Fibroblast of skin of left biceps (primary cell): ENCODE measurements at regions not wholly inside any gene's neighbourhood (a gene's known extent, or its start where the extent isn't known, plus 50 kb on each side); places are given as distances from the start of the nearest gene placed in this dataset.

Experiments
- DNase-seq, 2 experiments: peaks; one replicate each; pipeline ENCODE4 v3.0.0-alpha.2; 2013; ENCODE audit warnings: low read depth in 2 of 2

DNA sequence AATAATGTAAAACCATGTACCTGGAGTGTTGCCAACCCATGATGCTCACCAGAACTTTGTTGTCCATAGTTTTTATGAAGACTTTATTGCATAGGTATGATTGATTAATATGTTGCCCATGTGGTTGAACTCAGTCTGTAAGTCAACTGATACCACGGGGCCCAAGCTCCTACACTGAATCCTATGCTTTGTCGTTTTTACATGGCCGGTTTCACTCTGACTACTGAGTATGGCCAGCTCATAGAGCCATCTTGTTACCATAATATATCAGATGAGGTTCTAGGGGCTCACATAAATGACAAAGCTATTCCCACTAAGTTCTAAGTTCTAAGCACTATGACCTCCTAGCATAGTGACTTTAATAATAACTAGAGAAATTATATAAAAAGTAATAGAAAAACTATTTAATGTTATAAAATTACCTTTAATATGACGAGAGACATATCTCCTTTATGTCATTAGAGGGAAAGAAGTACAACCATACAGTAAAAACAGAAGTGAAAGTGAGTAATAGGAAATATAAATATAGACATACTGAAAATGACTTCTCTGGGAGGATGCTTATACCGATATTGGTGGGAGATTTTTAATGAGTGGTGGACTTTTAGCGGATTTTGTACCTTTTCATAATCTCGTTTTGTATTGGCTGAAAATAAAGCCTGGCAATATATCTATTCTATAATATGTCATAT lies 983.4 kb upstream of the PRMT6 start:
- no peak for DNase-seq

DNA sequence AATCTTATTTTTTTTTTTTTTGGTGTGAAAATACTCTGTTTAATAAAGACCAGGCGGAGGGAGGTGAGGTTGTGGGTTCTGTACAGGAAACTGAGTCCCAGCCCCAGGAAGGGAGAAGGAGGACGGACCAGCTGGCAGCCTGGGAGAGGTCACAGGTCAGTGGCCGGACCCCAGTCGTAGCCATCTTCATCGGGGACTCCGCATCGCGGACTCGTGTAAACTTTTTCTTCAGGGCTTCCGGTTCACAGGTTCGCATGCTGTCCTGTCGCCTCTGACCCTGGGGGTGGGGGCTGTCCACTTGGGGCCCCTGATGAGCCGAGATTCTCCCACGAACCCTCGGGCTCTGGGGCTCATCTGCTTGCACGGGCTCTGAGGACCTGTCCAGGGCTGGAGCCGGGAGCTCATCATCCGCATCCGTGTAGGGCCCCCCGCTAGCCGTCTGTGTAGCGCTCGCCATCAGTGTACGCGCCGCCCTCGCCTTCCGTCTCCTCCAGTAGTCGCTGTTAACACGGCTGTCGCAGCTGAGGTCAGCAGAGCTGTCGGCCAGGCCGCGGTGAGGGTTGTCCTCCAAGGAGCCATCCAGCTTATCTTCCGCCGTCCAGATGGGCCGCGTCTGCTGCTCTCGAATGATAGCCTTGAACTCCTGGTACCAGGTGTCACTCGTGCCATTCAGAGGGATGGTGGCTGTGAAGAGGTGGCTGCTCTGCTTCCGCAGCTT lies 975.7 kb upstream of the PRMT6 start:
- no peak for DNase-seq

DNA sequence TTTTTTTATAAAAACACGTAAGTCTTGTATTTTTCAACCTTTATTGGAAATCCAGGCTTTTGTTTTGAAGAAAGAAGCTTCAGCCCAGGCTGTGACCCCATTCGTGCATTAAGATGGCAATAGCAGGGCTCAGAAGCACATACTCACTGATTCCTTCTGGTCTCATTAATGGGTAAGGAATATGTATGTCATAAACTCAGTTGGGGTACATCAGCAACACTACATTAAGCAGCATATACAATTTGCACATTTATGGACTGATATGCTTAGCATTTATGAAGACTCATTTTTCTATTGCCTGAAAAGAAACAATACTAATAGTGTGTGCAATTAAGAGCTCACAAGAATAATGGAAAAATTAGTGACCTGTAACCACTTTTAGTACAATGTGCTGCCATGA lies 945.4 kb upstream of the PRMT6 start:
- no peak for DNase-seq

DNA sequence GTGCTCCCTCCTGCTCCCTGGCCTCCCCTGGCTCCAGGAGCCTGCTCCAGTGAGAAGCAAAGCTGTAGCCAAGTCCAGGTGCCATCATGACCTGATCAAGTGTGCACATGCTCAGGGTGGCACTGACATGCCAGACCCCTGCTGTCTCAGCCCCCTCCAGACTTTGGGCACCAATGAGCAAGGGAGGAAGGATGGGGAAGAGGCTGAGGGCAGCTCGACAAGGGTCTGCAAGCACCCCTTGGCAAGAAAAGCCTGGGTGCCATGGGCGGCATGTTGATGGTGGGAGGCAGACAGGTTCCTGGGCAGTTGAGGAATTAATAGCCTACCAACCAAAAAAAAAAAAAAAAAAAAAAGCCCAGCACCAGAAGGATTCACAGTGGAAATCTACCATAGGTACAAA lies 942.6 kb upstream of the PRMT6 start:
- no peak for DNase-seq

DNA sequence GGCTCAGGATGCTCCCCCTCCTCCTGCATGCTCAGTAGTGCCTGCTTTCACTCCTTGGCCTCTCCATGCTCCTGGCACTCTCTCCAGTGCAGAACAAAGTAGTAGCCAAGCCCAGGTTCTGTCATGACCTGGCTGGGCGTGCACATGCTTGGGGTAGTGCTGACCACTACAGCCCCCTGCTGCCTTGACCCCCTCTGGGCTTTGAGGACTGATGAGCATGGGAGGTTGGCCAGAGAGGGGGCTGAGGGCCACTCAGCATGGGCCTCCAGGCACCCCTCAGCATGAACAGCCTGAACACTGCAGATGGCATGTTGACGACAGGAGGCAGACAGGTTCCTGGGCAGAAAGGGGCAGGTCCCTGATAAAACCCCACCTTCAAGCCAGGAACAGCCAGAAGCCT lies 935.7 kb upstream of the PRMT6 start:
- DNase-seq: no peak

DNA sequence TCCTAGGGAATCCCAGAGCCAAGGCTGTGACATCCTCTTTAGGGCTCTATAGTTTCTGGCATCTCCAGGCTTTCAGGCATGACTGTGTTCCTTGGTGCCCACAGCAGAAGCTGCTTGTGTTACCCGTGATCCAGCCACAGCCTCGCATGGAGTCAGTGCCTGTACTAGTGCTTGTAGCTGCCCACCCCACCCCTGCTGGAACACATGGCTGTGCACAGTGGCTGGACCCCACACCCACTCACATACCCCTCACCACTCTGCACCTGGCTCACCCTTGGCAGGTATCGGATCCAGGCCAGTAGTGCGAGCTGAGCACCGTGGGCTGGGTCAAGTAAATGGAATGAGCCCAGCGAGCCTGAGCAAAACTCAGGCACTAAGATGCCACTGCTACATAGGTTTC lies 934.7 kb upstream of the PRMT6 start:
- DNase-seq: no peak

DNA sequence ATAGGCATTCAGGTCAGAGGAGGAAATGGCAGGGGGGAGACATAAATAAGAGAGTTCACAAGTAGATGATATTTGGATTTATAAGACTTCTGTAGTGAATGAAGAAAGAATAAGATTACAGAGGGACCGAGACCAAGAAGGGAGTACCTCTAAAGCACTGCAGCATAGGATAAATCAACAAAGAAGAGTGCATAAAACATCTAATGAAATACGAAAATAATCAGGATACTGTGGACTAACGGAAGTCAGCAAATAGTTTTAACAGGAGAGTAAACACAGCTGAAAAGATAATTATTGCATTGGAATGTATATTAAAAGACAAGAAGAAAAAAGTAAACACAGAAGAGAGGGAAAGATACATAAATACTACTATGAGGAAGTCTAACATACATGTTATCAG lies 921.9 kb upstream of the PRMT6 start:
- no peak for DNase-seq

DNA sequence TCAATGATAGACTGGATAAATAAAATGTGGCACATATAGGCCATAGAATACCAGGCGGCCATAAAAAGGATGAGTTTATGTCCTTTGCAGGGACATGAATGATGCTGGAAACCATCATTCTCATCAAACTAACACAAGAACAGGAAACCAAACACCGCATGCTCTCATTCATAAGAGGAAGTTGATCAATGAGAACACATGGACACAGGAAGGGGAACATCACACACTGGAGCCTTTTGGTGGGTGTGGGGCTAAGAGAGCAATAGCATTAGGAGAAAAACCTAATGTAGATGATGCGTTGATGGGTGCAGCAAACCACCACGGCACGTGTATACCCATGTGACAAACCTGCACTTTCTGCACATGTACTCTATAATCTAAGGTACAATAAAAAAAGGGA lies 883.4 kb upstream of the PRMT6 start:
- no peak for DNase-seq

DNA sequence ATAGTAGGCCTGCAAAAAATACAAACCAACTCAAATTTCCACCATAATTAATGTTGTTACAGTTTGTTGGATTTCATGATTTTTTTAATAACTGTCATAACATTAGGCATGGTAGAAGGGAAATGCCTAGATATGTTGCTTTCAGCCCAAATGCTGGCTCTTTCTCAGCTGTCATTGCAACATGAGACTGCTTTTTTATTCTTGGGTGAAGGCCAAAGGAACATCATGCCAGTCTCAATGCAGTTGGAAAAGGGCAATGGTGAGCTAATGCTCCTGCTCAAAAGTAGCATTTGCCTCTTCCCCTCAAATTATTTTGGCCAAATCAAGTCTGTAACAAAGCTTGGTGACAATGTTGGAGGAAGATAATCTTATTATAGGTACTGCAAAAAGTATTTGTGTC lies 877.7 kb upstream of the PRMT6 start:
- DNase-seq: no peak

DNA sequence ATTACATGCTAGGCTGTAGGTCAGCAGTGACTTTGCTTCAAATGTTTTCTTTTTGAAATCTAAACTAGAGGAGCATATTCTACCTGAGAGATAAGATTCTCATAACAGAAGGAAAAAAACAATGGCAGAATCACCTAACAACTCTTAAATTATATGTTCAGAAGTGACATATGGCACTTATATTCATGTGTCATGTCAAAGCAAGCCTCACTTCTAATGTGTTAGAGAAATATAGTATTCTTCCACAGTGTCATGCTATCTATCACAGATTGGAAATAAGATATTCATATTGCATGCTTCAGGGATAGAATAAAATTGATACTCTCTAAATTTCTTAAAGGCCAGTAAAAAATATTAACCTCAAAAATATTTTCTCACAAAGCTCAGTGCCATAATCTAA lies 874.6 kb upstream of the PRMT6 start:
- no peak for DNase-seq

DNA sequence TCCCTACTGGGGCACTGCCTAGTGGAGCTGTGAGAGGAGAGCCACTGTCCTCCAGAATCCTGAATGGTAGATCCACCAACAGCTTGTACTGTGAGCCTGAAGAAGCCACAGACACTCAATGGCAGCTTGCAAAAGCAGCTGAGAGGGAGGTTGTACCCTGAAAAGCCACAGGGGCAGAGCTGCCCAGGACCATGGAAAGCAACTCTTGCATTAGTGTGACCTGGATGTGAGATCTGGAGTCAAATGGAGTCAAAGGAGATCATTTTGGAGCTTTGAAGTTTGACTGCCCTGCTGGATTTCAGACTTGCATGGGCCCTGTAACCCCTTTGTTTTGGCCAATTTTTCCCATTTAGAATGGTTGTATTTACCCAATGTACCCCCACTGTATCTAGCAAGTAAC lies 871.4 kb upstream of the PRMT6 start:
- no peak for DNase-seq

DNA sequence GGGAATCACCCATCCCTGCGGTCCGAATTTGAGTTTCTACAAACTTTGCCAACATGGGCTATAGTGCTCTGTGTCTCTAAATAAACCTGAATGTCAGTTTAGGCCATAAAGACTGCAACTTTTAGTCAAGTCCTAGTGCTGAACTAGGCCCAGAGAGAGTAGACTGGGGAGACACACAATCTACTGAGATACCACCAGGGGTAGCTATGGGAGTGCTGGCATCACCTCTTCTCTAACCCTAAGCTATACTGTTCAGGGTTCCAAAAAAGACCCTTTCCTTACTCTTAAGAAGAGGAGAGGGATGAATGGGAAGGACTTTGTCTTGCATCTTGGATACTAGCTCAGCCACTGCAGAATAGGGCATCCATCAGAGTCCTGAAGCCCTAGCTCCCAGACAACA lies 866.7 kb upstream of the PRMT6 start:
- DNase-seq: no peak

DNA sequence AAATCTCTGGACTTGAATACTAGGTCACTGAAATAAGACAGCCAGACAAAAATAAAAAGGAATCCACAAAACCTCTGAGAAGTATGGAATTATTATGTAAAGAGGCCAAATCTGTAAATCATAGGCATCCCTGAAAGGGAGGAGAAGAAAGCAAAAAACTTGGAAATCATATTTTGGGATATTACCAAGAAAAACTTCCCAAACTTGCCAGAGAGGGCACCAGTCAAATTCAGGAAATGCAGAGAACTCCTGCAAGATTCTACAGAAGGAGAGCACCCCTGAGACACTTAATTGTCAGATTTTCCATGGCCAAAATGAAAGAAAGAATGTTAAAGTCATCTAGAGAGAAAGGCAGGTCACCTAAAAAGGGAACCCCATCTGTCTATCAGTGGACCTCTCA lies 862.3 kb upstream of the PRMT6 start:
- DNase-seq: no peak

DNA sequence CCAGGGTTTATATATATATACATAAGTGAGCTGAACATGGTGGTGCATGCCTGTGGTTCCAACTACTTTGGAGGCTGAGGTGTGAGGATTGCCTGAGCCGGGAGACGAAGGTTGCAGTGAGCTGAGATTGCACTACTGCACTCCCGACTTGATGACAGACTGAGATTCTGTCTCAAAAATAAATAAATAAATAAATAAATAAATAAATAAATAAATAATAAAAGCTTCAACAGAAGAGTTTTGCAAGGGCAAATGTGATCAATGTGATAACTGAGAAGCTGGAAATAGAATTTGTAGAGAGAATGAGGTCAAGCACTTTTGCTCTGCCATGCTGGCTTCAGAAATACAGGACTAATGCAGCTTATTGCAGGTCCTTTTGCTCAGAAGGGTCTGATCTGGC lies 855.8 kb upstream of the PRMT6 start:
- no peak for DNase-seq

DNA sequence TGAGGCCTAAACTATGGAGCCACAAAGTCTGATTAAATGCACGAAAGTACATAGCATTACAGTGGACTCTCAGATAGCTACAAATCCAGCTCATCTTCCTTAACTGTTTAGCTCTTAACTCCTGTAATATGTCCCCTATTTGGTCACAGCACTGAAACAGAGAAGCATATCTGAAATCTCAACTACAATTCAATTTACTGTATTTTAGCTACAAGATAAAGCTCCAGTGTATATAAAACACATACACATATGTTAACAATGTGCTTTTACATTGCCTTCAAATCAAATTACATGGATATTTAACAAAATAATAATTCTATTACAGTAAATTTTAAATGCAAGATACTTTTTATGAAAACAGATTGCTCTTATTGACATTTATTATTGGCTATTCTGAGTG lies 849.3 kb upstream of the PRMT6 start:
- DNase-seq: no peak

DNA sequence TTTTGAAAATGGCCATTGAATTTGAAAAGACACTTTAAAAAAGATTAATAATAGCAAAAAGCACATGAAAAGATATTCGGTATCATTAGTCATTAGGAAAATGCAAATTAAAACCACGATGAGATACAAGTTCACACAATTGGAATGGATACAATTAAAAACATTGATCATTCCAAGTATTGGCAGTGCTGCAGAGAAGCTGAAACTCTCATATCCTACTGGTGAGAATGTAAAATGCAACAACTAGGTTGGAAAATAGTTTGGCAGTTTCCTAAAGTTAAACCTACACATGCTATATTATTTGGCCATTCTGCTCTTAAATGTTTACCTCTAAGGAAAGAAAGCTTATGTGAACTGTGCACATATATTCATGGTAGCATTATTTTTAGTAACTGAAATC lies 838.7 kb upstream of the PRMT6 start:
- no peak for DNase-seq

DNA sequence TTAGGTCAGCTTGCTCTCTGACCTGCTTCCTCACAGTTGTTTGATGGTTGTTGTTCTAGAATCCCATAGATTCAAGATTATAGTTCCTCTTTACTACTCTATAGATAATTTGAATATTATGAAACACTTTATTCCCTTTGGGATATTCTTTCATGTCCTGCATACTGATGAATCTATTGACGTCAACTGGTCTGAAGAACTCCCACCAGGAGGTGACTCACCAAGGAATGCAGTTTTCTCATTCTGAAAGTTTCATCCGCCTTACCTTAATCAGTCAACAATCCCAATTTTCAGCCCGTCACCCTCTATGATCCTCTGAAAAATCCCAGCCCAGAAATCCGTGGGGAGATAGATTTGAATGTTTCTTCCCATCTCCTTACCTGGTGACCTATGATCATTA lies 834.1 kb upstream of the PRMT6 start:
- DNase-seq: peak; percentile 4 to 7

DNA sequence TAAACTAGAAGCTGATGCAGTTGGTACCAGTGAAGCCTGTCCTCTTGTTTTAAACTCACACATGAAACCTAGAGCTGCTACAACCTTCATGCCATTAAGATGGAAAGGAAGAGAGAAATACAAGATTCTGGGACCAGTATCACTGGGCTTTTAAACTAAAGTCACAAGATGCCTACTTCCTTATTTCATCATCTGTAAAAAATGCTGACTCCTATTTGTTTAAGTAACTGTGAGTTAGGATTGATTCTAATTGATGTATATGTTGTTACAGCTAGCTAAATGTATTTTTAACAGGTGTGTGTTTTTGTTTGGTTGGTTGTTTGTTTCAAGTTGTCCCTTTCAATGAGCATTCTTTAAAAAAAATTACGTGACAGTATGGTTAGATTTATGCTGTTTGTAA lies 833.3 kb upstream of the PRMT6 start:
- DNase-seq: no peak

DNA sequence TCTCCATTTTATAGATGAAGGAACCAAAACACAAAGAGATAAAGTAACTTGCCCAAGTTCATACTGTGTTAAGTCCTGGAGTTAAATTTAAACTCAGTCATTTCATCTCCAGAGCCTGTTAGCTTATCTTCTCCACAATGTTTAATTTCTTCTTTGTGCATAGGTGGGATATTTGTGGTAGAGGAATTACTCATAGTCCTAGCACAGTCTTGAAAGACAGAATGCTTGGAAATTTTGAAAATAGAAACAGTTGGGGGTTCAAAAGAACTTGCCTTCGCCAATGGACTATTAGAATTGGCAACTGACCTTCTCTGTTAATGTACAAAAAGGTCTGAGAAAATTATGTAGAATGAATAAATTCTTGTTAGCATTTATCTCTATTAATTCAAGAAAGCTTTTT lies 832.0 kb upstream of the PRMT6 start:
- DNase-seq: peak in 1 of 2 experiments; percentile 4

DNA sequence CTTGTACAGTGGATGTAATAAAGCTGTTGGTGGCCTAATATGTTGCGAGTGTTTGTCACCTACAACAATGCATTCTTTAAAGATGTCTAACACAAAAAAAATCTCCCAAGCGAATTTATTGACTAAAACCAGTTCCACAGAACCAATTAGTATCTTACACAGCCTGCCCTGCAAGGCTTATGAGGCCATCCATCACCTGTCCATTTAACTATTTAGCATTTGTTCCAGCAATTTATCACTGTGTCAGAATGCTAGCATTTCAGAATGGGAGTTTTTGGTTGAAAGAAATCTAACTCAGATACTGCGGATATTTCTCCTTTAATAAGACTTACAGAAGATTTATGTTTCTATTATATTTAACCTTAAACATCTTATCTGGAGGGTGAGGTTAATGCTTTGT lies 831.1 kb upstream of the PRMT6 start:
- DNase-seq: no peak

DNA sequence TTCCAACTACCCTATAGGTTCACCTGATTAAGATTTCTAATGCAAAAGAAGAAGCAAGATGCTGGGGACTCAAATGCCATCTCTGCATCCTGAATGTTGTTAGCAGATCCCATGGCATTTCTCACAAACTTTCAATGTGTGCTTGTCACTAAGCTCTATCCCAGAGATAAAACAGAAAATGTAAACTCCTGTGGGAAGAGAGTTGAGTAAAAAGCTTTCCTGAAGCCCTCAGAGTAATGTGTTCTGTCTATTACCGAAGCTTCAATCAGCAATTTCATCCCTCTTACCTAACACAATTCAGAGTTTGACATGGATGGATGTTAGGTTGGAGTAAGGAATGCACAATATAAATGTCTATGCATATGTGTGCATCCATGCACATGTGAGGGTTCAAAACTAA lies 829.9 kb upstream of the PRMT6 start:
- DNase-seq: no peak

DNA sequence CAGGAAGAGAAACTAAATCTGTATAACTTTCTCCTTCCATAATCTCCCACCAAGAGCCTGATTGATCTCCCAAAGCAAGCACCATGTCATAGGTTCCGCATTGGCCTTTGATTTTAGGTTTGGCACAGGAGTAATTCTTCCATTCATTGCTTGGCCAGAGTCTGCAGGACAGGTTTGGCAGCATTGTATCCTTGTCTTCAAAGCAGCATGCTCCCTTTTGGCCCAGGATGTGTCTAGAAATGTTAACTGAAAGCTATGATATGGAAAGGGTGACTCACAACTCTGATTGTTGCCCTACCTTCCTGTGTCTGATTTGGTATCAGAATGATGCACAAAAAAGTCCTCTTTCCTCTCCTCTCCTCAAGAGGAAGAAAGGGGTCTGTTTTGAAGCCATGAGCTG lies 824.3 kb upstream of the PRMT6 start:
- no peak for DNase-seq

DNA sequence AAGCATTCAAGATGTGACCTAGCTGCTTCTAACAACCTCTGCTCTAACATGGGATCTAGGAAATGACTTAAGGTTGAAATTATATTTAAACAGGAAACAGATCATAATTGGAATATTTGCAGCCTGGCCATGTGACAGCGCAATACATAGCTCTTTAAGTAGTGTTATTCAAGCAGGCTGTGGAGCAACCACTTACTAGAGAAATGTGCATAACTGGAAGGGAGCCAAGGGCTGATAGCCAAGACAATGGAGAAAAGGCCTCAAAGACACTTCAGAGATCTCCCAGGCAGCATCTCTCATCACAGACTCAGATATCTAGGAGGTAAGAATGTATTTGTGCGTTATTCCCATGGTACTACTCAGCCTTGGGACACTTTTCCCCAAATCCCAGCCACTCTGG lies 823.0 kb upstream of the PRMT6 start:
- peak; percentile 37 to 48 for DNase-seq

DNA sequence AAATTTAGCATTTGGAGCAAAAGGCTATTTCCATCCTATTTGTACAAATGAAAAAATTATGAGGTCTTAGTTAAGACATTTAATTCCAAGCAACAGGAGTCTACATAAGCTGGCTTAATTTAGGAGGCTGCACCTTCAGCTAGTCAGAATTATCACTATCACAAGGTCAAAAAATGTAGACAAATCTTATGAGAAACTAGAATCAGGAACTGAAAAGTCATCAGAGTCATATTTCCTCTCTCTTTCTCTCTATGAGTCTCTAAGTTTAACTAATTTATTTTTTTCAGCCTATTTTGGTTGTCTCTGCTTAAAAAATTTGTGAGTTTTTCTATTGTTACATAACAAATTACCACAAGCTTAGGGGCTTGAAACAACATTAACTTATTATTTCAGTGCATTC lies 807.1 kb upstream of the PRMT6 start:
- DNase-seq: no peak
